Fibroblast of lung (primary cell): ENCODE measurements at regions not wholly inside any gene's neighbourhood (a gene's known extent, or its start where the extent isn't known, plus 50 kb on each side); places are given as distances from the start of the nearest gene placed in this dataset.

Source experiments
- DNase-seq, 2 donors: peaks; one replicate each; pipeline versions ENCODE4 v3.0.0 to v3.0.0-alpha.2; 2010; ENCODE audit warnings: low read depth in 2 of 2
- H2AFZ ChIP-seq: 2 replicates; pipeline ENCODE4 v1.5.1; 2012; ENCODE audit warnings: low read length, control low read depth, inconsistent platforms
- H3K27ac ChIP-seq: 2 replicates; pipeline ENCODE4 v1.5.1; 2011; ENCODE audit warnings: low read length, control low read depth; ENCODE audit not compliant: insufficient read depth
- H3K27me3 ChIP-seq: 2 replicates; pipeline ENCODE4 v1.5.1; 2011; ENCODE audit warnings: mild to moderate bottlenecking, low read length; ENCODE audit not compliant: control insufficient read depth, insufficient read depth
- H3K36me3 ChIP-seq: 2 replicates; pipeline ENCODE4 v1.5.1; 2011; ENCODE audit warnings: low read length; ENCODE audit not compliant: control insufficient read depth, insufficient read depth
- H3K4me1 ChIP-seq: 2 replicates; pipeline ENCODE4 v1.5.1; 2011; ENCODE audit warnings: low read length; ENCODE audit not compliant: control insufficient read depth, insufficient read depth; ENCODE audit errors: extremely low read depth
- H3K4me2 ChIP-seq: 2 replicates; pipeline ENCODE4 v1.5.1; 2011; ENCODE audit warnings: low read length, control low read depth; ENCODE audit not compliant: insufficient read depth; ENCODE audit errors: extremely low read depth
- H3K4me3 ChIP-seq, 4 experiments: fragments of 200-600 bp in 1 of 4; sonication (generic) in 1 of 4; replicated peaks in 1 of 4; 2 replicates each; pipeline ENCODE4 v1.5.1; 2011 to 2016; ENCODE audit warnings: low read length in 4 of 4, low read depth in 3 of 4, mild to moderate bottlenecking in 3 of 4, control low read depth in 2 of 4, inconsistent platforms in 1 of 4, mixed read lengths in 1 of 4; ENCODE audit not compliant: insufficient read depth in 1 of 4; ENCODE audit errors: control extremely low read depth in 1 of 4
- H3K79me2 ChIP-seq: 2 replicates; pipeline ENCODE4 v1.5.1; 2012; ENCODE audit warnings: mild to moderate bottlenecking, low read length, inconsistent platforms; ENCODE audit not compliant: control insufficient read depth, insufficient read depth
- H3K9ac ChIP-seq: 2 replicates; pipeline ENCODE4 v1.5.1; 2011; ENCODE audit warnings: mild to moderate bottlenecking, low read length, control low read depth; ENCODE audit not compliant: insufficient read depth
- H3K9me3 ChIP-seq: 2 replicates; pipeline ENCODE4 v1.5.1; 2012; ENCODE audit warnings: low read depth, low read length; ENCODE audit not compliant: control insufficient read depth, insufficient read depth
- H4K20me1 ChIP-seq: 2 replicates; pipeline ENCODE4 v1.5.1; 2011; ENCODE audit warnings: low read length; ENCODE audit not compliant: control insufficient read depth, insufficient read depth; ENCODE audit errors: extremely low read depth
- EZH2 ChIP-seq: IDR thresholded peaks from 2 replicates; pipeline ENCODE4 v1.5.1; 2012; ENCODE audit warnings: low read length, control low read depth, mild to moderate bottlenecking; ENCODE audit errors: missing control alignments
- TF ChIP-seq, protein P1 (sequence below), 2 donors: IDR thresholded peaks in 1 of 2; conservative IDR thresholded peaks in 1 of 2; 1 replicate in 1 of 2; 2 replicates in 1 of 2; pipeline ENCODE4 v1.5.1; 2011 to 2012; ENCODE audit warnings: low read length in 2 of 2, control low read depth in 1 of 2, inconsistent platforms in 1 of 2, low read depth in 1 of 2, mild to moderate bottlenecking in 1 of 2

DNA sequence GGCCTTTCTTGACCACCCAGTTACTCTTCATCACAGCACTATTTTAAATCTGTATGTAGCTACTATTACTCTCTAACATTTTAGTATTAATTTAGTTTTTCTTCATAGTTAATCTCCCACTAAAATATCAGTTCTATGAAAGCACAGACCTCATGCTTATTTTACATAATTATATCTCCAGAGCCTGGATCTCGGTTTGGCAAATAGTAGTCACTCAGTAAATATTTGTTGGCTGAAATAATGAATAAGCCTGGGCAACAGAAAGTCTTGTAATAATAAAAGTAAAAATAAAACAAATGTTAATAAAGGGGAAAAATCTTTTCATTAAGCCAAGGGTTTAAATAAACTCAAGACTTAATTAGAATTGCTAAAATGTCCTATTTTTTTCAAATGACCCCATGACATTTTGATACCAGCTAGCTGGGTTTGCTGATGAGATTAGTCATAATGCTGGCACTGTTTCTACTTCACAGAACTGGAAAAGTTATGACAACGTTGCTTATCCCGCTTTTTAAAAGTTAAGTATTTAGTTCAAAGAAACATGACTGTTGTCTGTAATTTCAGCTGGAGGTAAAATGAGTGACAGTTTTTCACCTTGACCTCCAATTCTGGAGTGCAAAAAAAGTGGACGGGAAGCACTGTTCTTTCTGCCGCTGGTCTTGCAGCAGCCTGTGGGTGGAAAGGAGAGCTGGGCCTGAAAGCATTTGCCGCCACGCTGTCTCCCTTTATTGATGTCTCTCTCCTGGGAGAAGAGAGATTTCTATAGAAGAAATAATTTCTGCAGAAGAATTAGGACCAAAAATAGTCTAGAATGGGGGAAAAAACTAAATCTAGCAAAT, 85.2 kb upstream of the SPATA13 start:
- Histone ChIP-seq H3K4me1 (no peaks in the 10 kb centered on the region), H3K9ac (no peak overlapping the region), H3K27ac (no peak overlapping the region), H3K79me2 (no peaks in the 10 kb centered on the region), H3K4me3 (no peak overlapping the region), H3K9me3 (no peaks in the 10 kb centered on the region), H4K20me1 (no peaks in the 10 kb centered on the region), H3K27me3 (no peaks in the 10 kb centered on the region), H3K4me2 (no peak overlapping the region), H2AFZ (no peak overlapping the region), H3K36me3 (no peaks in the 10 kb centered on the region)
- peak in 1 of 2 donors; percentile 22 for DNase-seq
- TF ChIP-seq EZH2, result no peak
- TF ChIP-seq, protein P1, sequence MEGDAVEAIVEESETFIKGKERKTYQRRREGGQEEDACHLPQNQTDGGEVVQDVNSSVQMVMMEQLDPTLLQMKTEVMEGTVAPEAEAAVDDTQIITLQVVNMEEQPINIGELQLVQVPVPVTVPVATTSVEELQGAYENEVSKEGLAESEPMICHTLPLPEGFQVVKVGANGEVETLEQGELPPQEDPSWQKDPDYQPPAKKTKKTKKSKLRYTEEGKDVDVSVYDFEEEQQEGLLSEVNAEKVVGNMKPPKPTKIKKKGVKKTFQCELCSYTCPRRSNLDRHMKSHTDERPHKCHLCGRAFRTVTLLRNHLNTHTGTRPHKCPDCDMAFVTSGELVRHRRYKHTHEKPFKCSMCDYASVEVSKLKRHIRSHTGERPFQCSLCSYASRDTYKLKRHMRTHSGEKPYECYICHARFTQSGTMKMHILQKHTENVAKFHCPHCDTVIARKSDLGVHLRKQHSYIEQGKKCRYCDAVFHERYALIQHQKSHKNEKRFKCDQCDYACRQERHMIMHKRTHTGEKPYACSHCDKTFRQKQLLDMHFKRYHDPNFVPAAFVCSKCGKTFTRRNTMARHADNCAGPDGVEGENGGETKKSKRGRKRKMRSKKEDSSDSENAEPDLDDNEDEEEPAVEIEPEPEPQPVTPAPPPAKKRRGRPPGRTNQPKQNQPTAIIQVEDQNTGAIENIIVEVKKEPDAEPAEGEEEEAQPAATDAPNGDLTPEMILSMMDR (conservative IDR thresholded peaks at IDR 0.05 in 1 of 2, IDR thresholded peaks at IDR 0.05 in 1 of 2; ENCODE audit: low read depth in 1 of 2, low read length in 2 of 2), result no peak

GRCh38 chr13:24076109-24076508, 84.4 kb upstream of the SPATA13 start:
- DNase-seq, result no peak
- Histone ChIP-seq H3K9me3 (no peaks in the 10 kb centered on the region), H3K4me2 (no peak overlapping the region), H4K20me1 (no peaks in the 10 kb centered on the region), H3K4me1 (no peaks in the 10 kb centered on the region), H3K27me3 (no peaks in the 10 kb centered on the region), H3K9ac (no peak overlapping the region), H2AFZ (no peak overlapping the region), H3K79me2 (no peaks in the 10 kb centered on the region), H3K4me3 (peak overlapping the region in 1 of 4 experiments; percentile 13), H3K27ac (no peak overlapping the region), H3K36me3 (no peaks in the 10 kb centered on the region)
- no peak for TF ChIP-seq EZH2
- TF ChIP-seq, protein P1 (conservative IDR thresholded peaks at IDR 0.05 in 1 of 2, IDR thresholded peaks at IDR 0.05 in 1 of 2; ENCODE audit: low read depth in 1 of 2, low read length in 2 of 2), result no peak

- Histone ChIP-seq H3K4me3 (no peak overlapping the region), H2AFZ (no peak overlapping the region), H3K4me2 (no peak overlapping the region), H3K9ac (no peak overlapping the region), H3K27me3 (no peaks in the 10 kb centered on the region), H3K9me3 (no peaks in the 10 kb centered on the region), H3K79me2 (no peaks in the 10 kb centered on the region), H3K36me3 (no peaks in the 10 kb centered on the region), H4K20me1 (no peaks in the 10 kb centered on the region), H3K4me1 (no peaks in the 10 kb centered on the region), H3K27ac (no peak overlapping the region)
- DNase-seq, result no peak
- TF ChIP-seq EZH2, result no peak
- TF ChIP-seq, protein P1 (conservative IDR thresholded peaks at IDR 0.05 in 1 of 2, IDR thresholded peaks at IDR 0.05 in 1 of 2; ENCODE audit: low read depth in 1 of 2, low read length in 2 of 2), result no peak
Observed at GRCh38 chr13:24076636-24077035, 83.9 kb upstream of the SPATA13 start.
